ENCODE measurements at regions not wholly inside any gene's neighbourhood (a gene's known extent, or its start where the extent isn't known, plus 50 kb on each side); places are given as distances from the start of the nearest gene placed in this dataset.

GRCh38 chr5:61771062-61771461, 439.0 kb downstream of the ZSWIM6 start:
- Histone ChIP-seq H3K4me3 (ENCODE audit: low read length in 2 of 2) (no peak overlapping the region), H3K27me3 (ENCODE audit: control insufficient read depth in 2 of 2, insufficient read depth in 2 of 2, low read length in 2 of 2) (no peaks in the 10 kb centered on the region), H3K27ac (ENCODE audit: low read depth in 2 of 2, low read length in 2 of 2) (no peak overlapping the region), H3K9ac (ENCODE audit: low read depth in 1 of 2, low read length in 2 of 2) (no peak overlapping the region), H3K36me3 (ENCODE audit: control insufficient read depth in 2 of 2, insufficient read depth in 2 of 2, low read length in 2 of 2) (no peaks in the 10 kb centered on the region), H3K9me3 (ENCODE audit: control insufficient read depth in 2 of 2, low read length in 2 of 2) (no peaks in the 10 kb centered on the region), H3K4me1 (ENCODE audit: control insufficient read depth in 2 of 2, insufficient read depth in 2 of 2, low read length in 2 of 2) (no peaks in the 10 kb centered on the region)

- no peaks in the 10 kb centered on the region for H3K9me3 ChIP-seq (ENCODE audit: control insufficient read depth in 2 of 2, low read length in 2 of 2)
- H3K9ac ChIP-seq (ENCODE audit: low read depth in 1 of 2, low read length in 2 of 2) = no peak overlapping the region
- no peak overlapping the region for H3K4me3 ChIP-seq (ENCODE audit: low read length in 2 of 2)
- peaks cover 0 to 2% of the 10 kb centered on the region in 2 donors for H3K27me3 ChIP-seq (ENCODE audit: control insufficient read depth in 2 of 2, insufficient read depth in 2 of 2, low read length in 2 of 2)
- no peaks in the 10 kb centered on the region for H3K4me1 ChIP-seq (ENCODE audit: control insufficient read depth in 2 of 2, insufficient read depth in 2 of 2, low read length in 2 of 2)
- H3K36me3 ChIP-seq (ENCODE audit: control insufficient read depth in 2 of 2, insufficient read depth in 2 of 2, low read length in 2 of 2) = no peaks in the 10 kb centered on the region
- H3K27ac ChIP-seq (ENCODE audit: low read depth in 2 of 2, low read length in 2 of 2) = no peak overlapping the region
Observed at GRCh38 chr5:61771808-61772207, 439.8 kb downstream of the ZSWIM6 start.

- H3K27ac ChIP-seq (ENCODE audit: low read depth in 2 of 2, low read length in 2 of 2) = no peak overlapping the region
Observed at GRCh38 chr5:61775901-61776300, 443.8 kb downstream of the ZSWIM6 start.

GRCh38 chr5:61777292-61777691, 445.2 kb downstream of the ZSWIM6 start:
- Histone ChIP-seq H3K4me3 (ENCODE audit: low read length in 2 of 2) (no peak overlapping the region), H3K4me1 (ENCODE audit: control insufficient read depth in 2 of 2, insufficient read depth in 2 of 2, low read length in 2 of 2) (no peaks in the 10 kb centered on the region), H3K36me3 (ENCODE audit: control insufficient read depth in 2 of 2, insufficient read depth in 2 of 2, low read length in 2 of 2) (no peaks in the 10 kb centered on the region), H3K27ac (ENCODE audit: low read depth in 2 of 2, low read length in 2 of 2) (no peak overlapping the region), H3K27me3 (ENCODE audit: control insufficient read depth in 2 of 2, insufficient read depth in 2 of 2, low read length in 2 of 2) (peaks cover 0 to 4% of the 10 kb centered on the region in 2 donors), H3K9ac (ENCODE audit: low read depth in 1 of 2, low read length in 2 of 2) (no peak overlapping the region), H3K9me3 (ENCODE audit: control insufficient read depth in 2 of 2, low read length in 2 of 2) (no peaks in the 10 kb centered on the region)

More at GRCh38 chr5:61775901-61776300, 443.8 kb downstream of the ZSWIM6 start:
- no peaks in the 10 kb centered on the region for H3K36me3 ChIP-seq (ENCODE audit: control insufficient read depth in 2 of 2, insufficient read depth in 2 of 2, low read length in 2 of 2)
- H3K9me3 ChIP-seq (ENCODE audit: control insufficient read depth in 2 of 2, low read length in 2 of 2) = no peaks in the 10 kb centered on the region
- H3K27me3 ChIP-seq (ENCODE audit: control insufficient read depth in 2 of 2, insufficient read depth in 2 of 2, low read length in 2 of 2) = peaks cover 0 to 4% of the 10 kb centered on the region in 2 donors
- H3K4me3 ChIP-seq (ENCODE audit: low read length in 2 of 2) = no peak overlapping the region
- no peak overlapping the region for H3K9ac ChIP-seq (ENCODE audit: low read depth in 1 of 2, low read length in 2 of 2)
- H3K4me1 ChIP-seq (ENCODE audit: control insufficient read depth in 2 of 2, insufficient read depth in 2 of 2, low read length in 2 of 2) = no peaks in the 10 kb centered on the region

- H3K9ac ChIP-seq (ENCODE audit: low read depth in 1 of 2, low read length in 2 of 2) = no peak overlapping the region
- no peak overlapping the region for H3K4me3 ChIP-seq (ENCODE audit: low read length in 2 of 2)
- H3K9me3 ChIP-seq (ENCODE audit: control insufficient read depth in 2 of 2, low read length in 2 of 2) = no peaks in the 10 kb centered on the region
- peaks cover 0 to 4% of the 10 kb centered on the region in 2 donors for H3K27me3 ChIP-seq (ENCODE audit: control insufficient read depth in 2 of 2, insufficient read depth in 2 of 2, low read length in 2 of 2)
- no peak overlapping the region for H3K27ac ChIP-seq (ENCODE audit: low read depth in 2 of 2, low read length in 2 of 2)
- no peaks in the 10 kb centered on the region for H3K36me3 ChIP-seq (ENCODE audit: control insufficient read depth in 2 of 2, insufficient read depth in 2 of 2, low read length in 2 of 2)
- no peaks in the 10 kb centered on the region for H3K4me1 ChIP-seq (ENCODE audit: control insufficient read depth in 2 of 2, insufficient read depth in 2 of 2, low read length in 2 of 2)
Observed at GRCh38 chr5:61779743-61780142, 447.7 kb downstream of the ZSWIM6 start.

GRCh38 chr5:61783481-61783880, 451.4 kb downstream of the ZSWIM6 start:
- Histone ChIP-seq H3K4me1 (ENCODE audit: control insufficient read depth in 2 of 2, insufficient read depth in 2 of 2, low read length in 2 of 2) (no peaks in the 10 kb centered on the region), H3K27ac (ENCODE audit: low read depth in 2 of 2, low read length in 2 of 2) (no peak overlapping the region), H3K36me3 (ENCODE audit: control insufficient read depth in 2 of 2, insufficient read depth in 2 of 2, low read length in 2 of 2) (no peaks in the 10 kb centered on the region), H3K9me3 (ENCODE audit: control insufficient read depth in 2 of 2, low read length in 2 of 2) (no peaks in the 10 kb centered on the region), H3K9ac (ENCODE audit: low read depth in 1 of 2, low read length in 2 of 2) (no peak overlapping the region), H3K27me3 (ENCODE audit: control insufficient read depth in 2 of 2, insufficient read depth in 2 of 2, low read length in 2 of 2) (no peaks in the 10 kb centered on the region), H3K4me3 (ENCODE audit: low read length in 2 of 2) (no peak overlapping the region)

GRCh38 chr5:61784341-61784740, 452.3 kb downstream of the ZSWIM6 start:
- Histone ChIP-seq H3K4me1 (ENCODE audit: control insufficient read depth in 2 of 2, insufficient read depth in 2 of 2, low read length in 2 of 2) (no peaks in the 10 kb centered on the region), H3K9ac (ENCODE audit: low read depth in 1 of 2, low read length in 2 of 2) (no peak overlapping the region), H3K27ac (ENCODE audit: low read depth in 2 of 2, low read length in 2 of 2) (no peak overlapping the region), H3K9me3 (ENCODE audit: control insufficient read depth in 2 of 2, low read length in 2 of 2) (no peaks in the 10 kb centered on the region), H3K36me3 (ENCODE audit: control insufficient read depth in 2 of 2, insufficient read depth in 2 of 2, low read length in 2 of 2) (no peaks in the 10 kb centered on the region), H3K27me3 (ENCODE audit: control insufficient read depth in 2 of 2, insufficient read depth in 2 of 2, low read length in 2 of 2) (no peaks in the 10 kb centered on the region), H3K4me3 (ENCODE audit: low read length in 2 of 2) (no peak overlapping the region)

GRCh38 chr5:61788548-61788947, 456.5 kb downstream of the ZSWIM6 start:
- H3K27me3 ChIP-seq (ENCODE audit: control insufficient read depth in 2 of 2, insufficient read depth in 2 of 2, low read length in 2 of 2) = no peaks in the 10 kb centered on the region
- H3K36me3 ChIP-seq (ENCODE audit: control insufficient read depth in 2 of 2, insufficient read depth in 2 of 2, low read length in 2 of 2) = no peaks in the 10 kb centered on the region
- H3K9me3 ChIP-seq (ENCODE audit: control insufficient read depth in 2 of 2, low read length in 2 of 2) = no peaks in the 10 kb centered on the region
- H3K4me1 ChIP-seq (ENCODE audit: control insufficient read depth in 2 of 2, insufficient read depth in 2 of 2, low read length in 2 of 2) = no peaks in the 10 kb centered on the region
- H3K9ac ChIP-seq (ENCODE audit: low read depth in 1 of 2, low read length in 2 of 2) = no peak overlapping the region
- H3K27ac ChIP-seq (ENCODE audit: low read depth in 2 of 2, low read length in 2 of 2) = no peak overlapping the region
- H3K4me3 ChIP-seq (ENCODE audit: low read length in 2 of 2) = no peak overlapping the region

GRCh38 chr5:61790007-61790406, 457.9 kb downstream of the ZSWIM6 start:
- Histone ChIP-seq H3K4me3 (ENCODE audit: low read length in 2 of 2) (no peak overlapping the region), H3K36me3 (ENCODE audit: control insufficient read depth in 2 of 2, insufficient read depth in 2 of 2, low read length in 2 of 2) (no peaks in the 10 kb centered on the region), H3K27ac (ENCODE audit: low read depth in 2 of 2, low read length in 2 of 2) (no peak overlapping the region), H3K9me3 (ENCODE audit: control insufficient read depth in 2 of 2, low read length in 2 of 2) (no peaks in the 10 kb centered on the region), H3K27me3 (ENCODE audit: control insufficient read depth in 2 of 2, insufficient read depth in 2 of 2, low read length in 2 of 2) (no peaks in the 10 kb centered on the region), H3K4me1 (ENCODE audit: control insufficient read depth in 2 of 2, insufficient read depth in 2 of 2, low read length in 2 of 2) (no peaks in the 10 kb centered on the region), H3K9ac (ENCODE audit: low read depth in 1 of 2, low read length in 2 of 2) (no peak overlapping the region)

GRCh38 chr5:61790678-61791077, 458.6 kb downstream of the ZSWIM6 start:
- Histone ChIP-seq H3K4me1 (ENCODE audit: control insufficient read depth in 2 of 2, insufficient read depth in 2 of 2, low read length in 2 of 2) (no peaks in the 10 kb centered on the region), H3K27me3 (ENCODE audit: control insufficient read depth in 2 of 2, insufficient read depth in 2 of 2, low read length in 2 of 2) (no peaks in the 10 kb centered on the region), H3K36me3 (ENCODE audit: control insufficient read depth in 2 of 2, insufficient read depth in 2 of 2, low read length in 2 of 2) (no peaks in the 10 kb centered on the region), H3K9ac (ENCODE audit: low read depth in 1 of 2, low read length in 2 of 2) (no peak overlapping the region), H3K9me3 (ENCODE audit: control insufficient read depth in 2 of 2, low read length in 2 of 2) (no peaks in the 10 kb centered on the region), H3K4me3 (ENCODE audit: low read length in 2 of 2) (no peak overlapping the region), H3K27ac (ENCODE audit: low read depth in 2 of 2, low read length in 2 of 2) (no peak overlapping the region)

GRCh38 chr5:61796773-61797172, 464.7 kb downstream of the ZSWIM6 start:
- H3K4me3 ChIP-seq (ENCODE audit: low read length in 2 of 2) = no peak overlapping the region
- H3K9ac ChIP-seq (ENCODE audit: low read depth in 1 of 2, low read length in 2 of 2) = no peak overlapping the region
- no peaks in the 10 kb centered on the region for H3K36me3 ChIP-seq (ENCODE audit: control insufficient read depth in 2 of 2, insufficient read depth in 2 of 2, low read length in 2 of 2)
- no peaks in the 10 kb centered on the region for H3K27me3 ChIP-seq (ENCODE audit: control insufficient read depth in 2 of 2, insufficient read depth in 2 of 2, low read length in 2 of 2)
- no peaks in the 10 kb centered on the region for H3K9me3 ChIP-seq (ENCODE audit: control insufficient read depth in 2 of 2, low read length in 2 of 2)
- H3K4me1 ChIP-seq (ENCODE audit: control insufficient read depth in 2 of 2, insufficient read depth in 2 of 2, low read length in 2 of 2) = no peaks in the 10 kb centered on the region
- H3K27ac ChIP-seq (ENCODE audit: low read depth in 2 of 2, low read length in 2 of 2) = no peak overlapping the region
